Endodermal cell (in vitro differentiated cells): ENCODE measurements at regions not wholly inside any gene's neighbourhood (a gene's known extent, or its start where the extent isn't known, plus 50 kb on each side); places are given as distances from the start of the nearest gene placed in this dataset.
A peak's percentile ranks its signal among the peaks of the same experiment; 100 is the strongest.

Experiments
- DNase-seq: peaks from one replicate; pipeline ENCODE4 v3.0.0-alpha.2; 2017
- H3K27ac ChIP-seq: 2 replicates; pipeline ENCODE4 v1.5.1; 2013; ENCODE audit warnings: mild to moderate bottlenecking, low read depth, low read length, moderate library complexity
- H3K27me3 ChIP-seq: 2 replicates; pipeline ENCODE4 v1.6.1; 2013; ENCODE audit warnings: mild to moderate bottlenecking, low read length, moderate library complexity; ENCODE audit not compliant: insufficient read depth, control insufficient read depth, poor library complexity, severe bottlenecking
- H3K36me3 ChIP-seq: 2 replicates; pipeline ENCODE4 v1.7.0; 2013; ENCODE audit warnings: mild to moderate bottlenecking, low read length, moderate library complexity; ENCODE audit not compliant: control insufficient read depth, insufficient read depth
- H3K4me1 ChIP-seq: one replicate; pipeline ENCODE4 v1.7.0; 2013; ENCODE audit warnings: low read length; ENCODE audit not compliant: control insufficient read depth, insufficient read depth
- H3K4me3 ChIP-seq: 2 replicates; pipeline ENCODE4 v1.5.1; 2013; ENCODE audit warnings: mild to moderate bottlenecking, low read length, moderate library complexity
- H3K9ac ChIP-seq: 2 replicates; pipeline ENCODE4 v1.6.1; 2013; ENCODE audit warnings: mild to moderate bottlenecking, low read length, moderate library complexity; ENCODE audit not compliant: poor library complexity, severe bottlenecking; ENCODE audit errors: extremely low read depth
- H3K9me3 ChIP-seq: 2 replicates; pipeline ENCODE4 v1.6.1; 2013; ENCODE audit warnings: mild to moderate bottlenecking, low read length, moderate library complexity; ENCODE audit not compliant: control insufficient read depth
- H3K27ac Mint-ChIP-seq: 2 replicates; pipeline ENCODE4 v1.8.0; 2020; ENCODE audit warnings: mixed read lengths
- H3K27me3 Mint-ChIP-seq: 2 replicates; pipeline ENCODE4 v1.8.0; 2021; ENCODE audit warnings: mild to moderate bottlenecking, mixed read lengths; ENCODE audit not compliant: insufficient read depth
- H3K36me3 Mint-ChIP-seq: 2 replicates; pipeline ENCODE4 v1.8.0; 2020; ENCODE audit warnings: low read depth, mixed read lengths
- H3K4me1 Mint-ChIP-seq: 2 replicates; pipeline ENCODE4 v1.8.0; 2020; ENCODE audit warnings: mixed read lengths
- H3K4me3 Mint-ChIP-seq: 2 replicates; pipeline ENCODE4 v1.8.0; 2020; ENCODE audit warnings: mild to moderate bottlenecking, moderate library complexity, mixed read lengths
- H3K9me3 Mint-ChIP-seq: 2 replicates; pipeline ENCODE4 v1.8.0; 2020; ENCODE audit warnings: mild to moderate bottlenecking, mixed read lengths
- CTCF ChIP-seq: fragments of 200-600 bp; sonication (generic); conservative IDR thresholded peaks from 2 replicates; pipeline ENCODE4 v1.5.0; 2021; ENCODE audit warnings: antibody characterized with exemption, mild to moderate bottlenecking
- WGBS, 2 experiments: methylation state at CpG; one replicate each; pipeline versions ENCODE4 v1.1.5 to v1.1.7; 2013; ENCODE audit warnings: missing lambda C conversion rate in 2 of 2, mixed read lengths in 1 of 2; ENCODE audit not compliant: insufficient coverage in 1 of 2, insufficient read length in 1 of 2; 5-methylcytosine and 5-hydroxymethylcytosine counted together

GRCh38 chr17:6358131-6358530 is 76.8 kb downstream of the AIPL1 start:
- Mint-ChIP-seq H3K36me3 (no peaks in the 10 kb centered on the region), H3K27ac (no peak overlapping the region), H3K4me1 (peaks cover 4% of the 10 kb centered on the region), H3K4me3 (no peak overlapping the region), H3K9me3 (no peaks in the 10 kb centered on the region), H3K27me3 (no peaks in the 10 kb centered on the region)
- no peak overlapping the region for H3K4me3 ChIP-seq
- WGBS, 2 experiments = 89 to 100% methylated on average over 1 to 3 of the region's 3 CpGs
- no peaks in the 10 kb centered on the region for H3K4me1 ChIP-seq
- peak; percentile 34 for DNase-seq
- no peaks in the 10 kb centered on the region for H3K9me3 ChIP-seq
- no peak overlapping the region for H3K27ac ChIP-seq
- no peak for TF ChIP-seq CTCF
- no peaks in the 10 kb centered on the region for H3K27me3 ChIP-seq
- H3K36me3 ChIP-seq = no peaks in the 10 kb centered on the region
- H3K9ac ChIP-seq = no peak overlapping the region

- H3K36me3 ChIP-seq = no peaks in the 10 kb centered on the region
- peaks cover 2% of the 10 kb centered on the region for H3K27me3 Mint-ChIP-seq
- 90 to 92% methylated on average over 4 of the region's 4 CpGs for WGBS, 2 experiments
- no peak for TF ChIP-seq CTCF
- DNase-seq = peak; percentile 23
- peaks cover 4% of the 10 kb centered on the region for H3K4me1 Mint-ChIP-seq
- no peaks in the 10 kb centered on the region for H3K4me1 ChIP-seq
- no peaks in the 10 kb centered on the region for H3K27me3 ChIP-seq
- H3K36me3 Mint-ChIP-seq = no peaks in the 10 kb centered on the region
- no peak overlapping the region for H3K27ac ChIP-seq
- H3K4me3 ChIP-seq = no peak overlapping the region
- H3K9ac ChIP-seq = no peak overlapping the region
- H3K9me3 Mint-ChIP-seq = no peaks in the 10 kb centered on the region
- H3K4me3 Mint-ChIP-seq = no peak overlapping the region
- H3K27ac Mint-ChIP-seq = no peak overlapping the region
- no peaks in the 10 kb centered on the region for H3K9me3 ChIP-seq
Observed at GRCh38 chr17:6356562-6356961, 78.4 kb downstream of the AIPL1 start.

GRCh38 chr17:6355196-6355595 is 79.7 kb downstream of the AIPL1 start:
- Mint-ChIP-seq H3K27ac (no peak overlapping the region), H3K4me3 (no peak overlapping the region), H3K36me3 (no peaks in the 10 kb centered on the region), H3K9me3 (no peaks in the 10 kb centered on the region), H3K4me1 (no peaks in the 10 kb centered on the region), H3K27me3 (peaks cover 2% of the 10 kb centered on the region)
- Histone ChIP-seq H3K27ac (no peak overlapping the region), H3K27me3 (no peaks in the 10 kb centered on the region), H3K36me3 (no peaks in the 10 kb centered on the region), H3K9ac (no peak overlapping the region), H3K9me3 (no peaks in the 10 kb centered on the region), H3K4me1 (no peaks in the 10 kb centered on the region), H3K4me3 (no peak overlapping the region)
- TF ChIP-seq CTCF = no peak
- peak; percentile 35 for DNase-seq
- WGBS, 2 experiments = 74% methylated on average over 3 of the region's 3 CpGs; no CpG with 5 or more reads in 1 of the 2 experiments
